Heart left ventricle (tissue), 16 donors: ENCODE measurements at regions not wholly inside any gene's neighbourhood (a gene's known extent, or its start where the extent isn't known, plus 50 kb on each side); places are given as distances from the start of the nearest gene placed in this dataset.

ENCODE experiments used
- ATAC-seq, 4 donors: fragments of 200-7000 bp; cut with Tn5 transposase; one replicate each; pipeline ENCODE4 v1.9.1; 2020 to 2022; ENCODE audit warnings: moderate library complexity in 4 of 4, mild to moderate bottlenecking in 3 of 4, moderate number of reproducible peaks in 1 of 4
- DNase-seq, 5 donors: peaks; one replicate each; pipeline ENCODE4 v3.0.0-alpha.2; 2020
- H3K27ac ChIP-seq, 12 donors: fragments of 200-600 bp; sonication (generic) in 4 of 12; one replicate each; pipeline versions ENCODE4 v1.5.0 to v1.8.0; 2016 to 2022; ENCODE audit warnings: mild to moderate bottlenecking in 2 of 12
- H3K27me3 ChIP-seq, 9 donors: fragments of 200-600 bp; sonication (generic) in 2 of 9; one replicate each; pipeline versions ENCODE4 v1.5.1 to v1.8.0; 2016 to 2022; ENCODE audit warnings: mild to moderate bottlenecking in 3 of 9
- H3K36me3 ChIP-seq, 9 donors: fragments of 200-600 bp; sonication (generic) in 2 of 9; one replicate each; pipeline versions ENCODE4 v1.5.0 to v1.8.0; 2018 to 2022; ENCODE audit warnings: mild to moderate bottlenecking in 2 of 9
- H3K4me1 ChIP-seq, 12 donors: fragments of 200-600 bp; sonication (generic) in 4 of 12; one replicate each; pipeline versions ENCODE4 v1.5.0 to v1.8.0; 2016 to 2022; ENCODE audit warnings: mild to moderate bottlenecking in 3 of 12
- H3K4me3 ChIP-seq, 12 donors: fragments of 200-600 bp; sonication (generic) in 4 of 12; one replicate each; pipeline versions ENCODE4 v1.5.0 to v1.8.0; 2017 to 2022; ENCODE audit warnings: mild to moderate bottlenecking in 9 of 12, moderate library complexity in 4 of 12
- H3K9me3 ChIP-seq, 12 donors: fragments of 200-600 bp; sonication (generic) in 4 of 12; one replicate each; pipeline versions ENCODE4 v1.5.0 to v1.8.0; 2016 to 2022; ENCODE audit warnings: mild to moderate bottlenecking in 1 of 12
- CTCF ChIP-seq, 12 donors: fragments of 200-600 bp; sonication (generic) in 4 of 12; IDR thresholded peaks; one replicate each; pipeline versions ENCODE4 v1.5.0 to v1.8.0; 2018 to 2022; ENCODE audit warnings: antibody characterized with exemption in 12 of 12, mild to moderate bottlenecking in 5 of 12
- POLR2A ChIP-seq, 2 donors: fragments of 450-650 bp; IDR thresholded peaks; one replicate each; pipeline ENCODE4 v1.6.1; 2017; ENCODE audit warnings: antibody characterized with exemption in 2 of 2, mild to moderate bottlenecking in 2 of 2, moderate library complexity in 2 of 2
- WGBS, 4 donors: extraction: QIAGEN DNeasy Blood & Tissue Kit in 2 of 4; methylation state at CpG; one replicate each; pipeline versions ENCODE4 v1.1.5 to v1.1.7; 2013 to 2018; 5-methylcytosine and 5-hydroxymethylcytosine counted together
- intact Hi-C, 10 donors: fragments of 100-400 bp; cut with DNase I; formaldehyde crosslinking; loops; one replicate each; pipeline versions ENCODE4 v1.11.1 to v1.14.2; 2022
- donor health status: ischemic (EF 13 %, LVEDD 7.1; RV severe dilation, severe dysfunction).
- donor health status: healthy with polysubstance abuse.
- donor health status: DM: no; HTN: yes; CAD: no.
- donor health status: DM: no; HTN: no; CAD: no.
- donor health status: ischemic (EF 25% LVEDD 6.9; RV normal size, moderate dysfunction).
- donor health status: ischemic (EF 25% LVEDD 5.7; RV mildly dilated, moderate dysfunction).
- donor health status: healthy.
- donor health status: DM: yes; HTN: yes; CAD: no.
- donor health status: ischemic (EF 35%, LVEDD 5.7; RV mildly dilated, moderate dysfunction).
- donor health status: nonischemic (EF 11% LVEDD 7.7; RV severe dilation, severe dysfunction).
- donor health status: DM: yes; HTN: yes; CAD: no.
- donor health status: PGD.
- donor health status: ischemic (EF 29% LVEDD 5.4; RV normal size, mild dysfunction).
- donor health status: nonischemic (EF 23%, LVEDD 6.1; RV moderate dilation, normal function).

GRCh38 chr12:77710209-77710608 is 120.5 kb upstream of the NAV3 start:
- Histone ChIP-seq H3K27ac (no peak overlapping the region), H3K4me1 (no peaks in the 10 kb centered on the region), H3K36me3 (no peaks in the 10 kb centered on the region), H3K27me3 (no peaks in the 10 kb centered on the region), H3K9me3 (no peaks in the 10 kb centered on the region), H3K4me3 (no peak overlapping the region)
- DNase-seq (no peak), ATAC-seq (no peak)
- intact Hi-C loops, result no loop called here
- TF ChIP-seq POLR2A (IDR thresholded peaks at IDR 0.05) (no peak), CTCF (IDR thresholded peaks at IDR 0.05) (no peak)
- 85 to 91% (median 88%) methylated on average over 1 of the region's 1 CpG for WGBS, 4 donors

GRCh38 chr12:77697126-77697525 is 133.6 kb upstream of the NAV3 start:
- Histone ChIP-seq H3K4me1 (no peaks in the 10 kb centered on the region), H3K27ac (no peak overlapping the region), H3K36me3 (no peaks in the 10 kb centered on the region), H3K4me3 (no peak overlapping the region), H3K9me3 (no peaks in the 10 kb centered on the region), H3K27me3 (no peaks in the 10 kb centered on the region)
- intact Hi-C loops, result loop anchor here in 1 of 10 donors (10.0 kb wide), 1 partner anchor 642 kb away; no protein-coding TSS in a partner anchor
- DNase-seq, result no peak
- TF ChIP-seq CTCF (IDR thresholded peaks at IDR 0.05), result no peak
- 97 to 100% (median 98%) methylated on average over 1 of the region's 1 CpG for WGBS, 4 donors
- no peak for ATAC-seq

GRCh38 chr12:77696183-77696582 is 134.5 kb upstream of the NAV3 start:
- H3K27me3 ChIP-seq, result no peaks in the 10 kb centered on the region
- ATAC-seq, result no peak

GRCh38 chr12:77689510-77690086 is 141.1 kb upstream of the NAV3 start:
- peaks cover 0 to 5% (median 0%) of the 10 kb centered on the region in 12 donors for H3K4me1 ChIP-seq
- TF ChIP-seq POLR2A (IDR thresholded peaks at IDR 0.05), result no peak
- no peak for TF ChIP-seq CTCF (IDR thresholded peaks at IDR 0.05)
- no peak overlapping the region for H3K4me3 ChIP-seq
- H3K27me3 ChIP-seq, result no peaks in the 10 kb centered on the region
- no peak overlapping the region for H3K27ac ChIP-seq
- H3K9me3 ChIP-seq, result no peaks in the 10 kb centered on the region
- no peaks in the 10 kb centered on the region for H3K36me3 ChIP-seq
- intact Hi-C loops, result loop anchor here in 6 of 10 donors (5.0 to 10.0 kb wide), 6 partner anchors 365 to 645 kb away; no protein-coding TSS in a partner anchor
- no peak for ATAC-seq
- DNase-seq, result no peak

More at GRCh38 chr12:77696183-77696582, 134.5 kb upstream of the NAV3 start:
- intact Hi-C loops, result loop anchor here in 1 of 10 donors (10.0 kb wide), 1 partner anchor 641 kb away; no protein-coding TSS in a partner anchor
- H3K4me3 ChIP-seq, result no peak overlapping the region
- no peak for DNase-seq
- WGBS, 4 donors, result 54 to 77% (median 65%) methylated on average over 2 of the region's 2 CpGs
- no peaks in the 10 kb centered on the region for H3K36me3 ChIP-seq
- no peaks in the 10 kb centered on the region for H3K9me3 ChIP-seq
- H3K4me1 ChIP-seq, result no peaks in the 10 kb centered on the region
- H3K27ac ChIP-seq, result no peak overlapping the region
- TF ChIP-seq POLR2A (IDR thresholded peaks at IDR 0.05), result no peak
- no peak for TF ChIP-seq CTCF (IDR thresholded peaks at IDR 0.05)
